ENCODE measurements at regions not wholly inside any gene's neighbourhood (a gene's known extent, or its start where the extent isn't known, plus 50 kb on each side); places are given as distances from the start of the nearest gene placed in this dataset.

GRCh38 chr14:44204061-44204835, 302.8 kb downstream of the FSCB start:
- WGBS (ENCODE audit: insufficient coverage): 80% methylated on average over 1 of the region's 3 CpGs
- H3K9me3 ChIP-seq (ENCODE audit: control extremely low read depth in 1 of 5, control insufficient read depth in 4 of 5, insufficient read depth in 2 of 5, low read depth in 1 of 5, low read length in 4 of 5): peaks cover 0 to 1% (median 0%) of the 10 kb centered on the region in 5 experiments
- CTCF ChIA-PET: no interaction called here
- no peaks in the 10 kb centered on the region for H3K36me3 ChIP-seq (ENCODE audit: control insufficient read depth in 4 of 4, insufficient read depth in 4 of 4, low read length in 3 of 4)
- no peak for DNase-seq
- H3K4me1 ChIP-seq (ENCODE audit: control extremely low read depth in 1 of 4, control insufficient read depth in 4 of 4, insufficient read depth in 4 of 4, low read length in 3 of 4): no peaks in the 10 kb centered on the region
- no peak overlapping the region for H3K27ac ChIP-seq (ENCODE audit: insufficient read depth in 1 of 2, low read depth in 1 of 2, low read length in 2 of 2, poor library complexity in 1 of 2, severe bottlenecking in 2 of 2)
- H3K27me3 ChIP-seq (replicated peaks in 2 of 5; ENCODE audit: control insufficient read depth in 4 of 5, insufficient read depth in 5 of 5, low read length in 4 of 5): no peaks in the 10 kb centered on the region
- no peak overlapping the region for H3K4me3 ChIP-seq (ENCODE audit: control insufficient read depth in 1 of 7, extremely low read depth in 1 of 7, insufficient read depth in 4 of 7, low read depth in 2 of 7, low read length in 6 of 7)
- POLR2A ChIA-PET: interaction anchor here (0.6 kb wide), 1 partner anchor 17 kb away, joined by 3 read pairs; no protein-coding TSS in a partner anchor

GRCh38 chr14:44180975-44181374, 326.1 kb downstream of the FSCB start:
- 60% methylated on average over 1 of the region's 1 CpG for WGBS (ENCODE audit: insufficient coverage)
- POLR2A ChIA-PET: no interaction called here
- Histone ChIP-seq H3K9me3 (ENCODE audit: control extremely low read depth in 1 of 5, control insufficient read depth in 4 of 5, insufficient read depth in 2 of 5, low read depth in 1 of 5, low read length in 4 of 5) (no peaks in the 10 kb centered on the region), H3K27ac (ENCODE audit: insufficient read depth in 1 of 2, low read depth in 1 of 2, low read length in 2 of 2, poor library complexity in 1 of 2, severe bottlenecking in 2 of 2) (no peak overlapping the region), H3K27me3 (replicated peaks in 2 of 5; ENCODE audit: control insufficient read depth in 4 of 5, insufficient read depth in 5 of 5, low read length in 4 of 5) (no peaks in the 10 kb centered on the region), H3K4me3 (ENCODE audit: control insufficient read depth in 1 of 7, extremely low read depth in 1 of 7, insufficient read depth in 4 of 7, low read depth in 2 of 7, low read length in 6 of 7) (no peak overlapping the region), H3K4me1 (ENCODE audit: control extremely low read depth in 1 of 4, control insufficient read depth in 4 of 4, insufficient read depth in 4 of 4, low read length in 3 of 4) (no peaks in the 10 kb centered on the region), H3K36me3 (ENCODE audit: control insufficient read depth in 4 of 4, insufficient read depth in 4 of 4, low read length in 3 of 4) (no peaks in the 10 kb centered on the region)
- CTCF ChIA-PET: no interaction called here
- no peak for DNase-seq

GRCh38 chr14:44170556-44170955, 336.5 kb downstream of the FSCB start:
- 54% methylated on average over 3 of the region's 4 CpGs for WGBS (ENCODE audit: insufficient coverage)
- CTCF ChIA-PET: no interaction called here
- Histone ChIP-seq H3K27ac (ENCODE audit: insufficient read depth in 1 of 2, low read depth in 1 of 2, low read length in 2 of 2, poor library complexity in 1 of 2, severe bottlenecking in 2 of 2) (no peak overlapping the region), H3K9me3 (ENCODE audit: control extremely low read depth in 1 of 5, control insufficient read depth in 4 of 5, insufficient read depth in 2 of 5, low read depth in 1 of 5, low read length in 4 of 5) (peaks cover 0 to 2% (median 0%) of the 10 kb centered on the region in 5 experiments), H3K4me1 (ENCODE audit: control extremely low read depth in 1 of 4, control insufficient read depth in 4 of 4, insufficient read depth in 4 of 4, low read length in 3 of 4) (no peaks in the 10 kb centered on the region), H3K36me3 (ENCODE audit: control insufficient read depth in 4 of 4, insufficient read depth in 4 of 4, low read length in 3 of 4) (no peaks in the 10 kb centered on the region), H3K27me3 (replicated peaks in 2 of 5; ENCODE audit: control insufficient read depth in 4 of 5, insufficient read depth in 5 of 5, low read length in 4 of 5) (no peaks in the 10 kb centered on the region), H3K4me3 (ENCODE audit: control insufficient read depth in 1 of 7, extremely low read depth in 1 of 7, insufficient read depth in 4 of 7, low read depth in 2 of 7, low read length in 6 of 7) (no peak overlapping the region)
- POLR2A ChIA-PET: no interaction called here
- DNase-seq: no peak

GRCh38 chr14:44170101-44170500, 337.0 kb downstream of the FSCB start:
- WGBS (ENCODE audit: insufficient coverage): 86% methylated on average over 4 of the region's 6 CpGs
- no peak overlapping the region for H3K27ac ChIP-seq (ENCODE audit: insufficient read depth in 1 of 2, low read depth in 1 of 2, low read length in 2 of 2, poor library complexity in 1 of 2, severe bottlenecking in 2 of 2)
- no peaks in the 10 kb centered on the region for H3K4me1 ChIP-seq (ENCODE audit: control extremely low read depth in 1 of 4, control insufficient read depth in 4 of 4, insufficient read depth in 4 of 4, low read length in 3 of 4)
- no peak overlapping the region for H3K4me3 ChIP-seq (ENCODE audit: control insufficient read depth in 1 of 7, extremely low read depth in 1 of 7, insufficient read depth in 4 of 7, low read depth in 2 of 7, low read length in 6 of 7)
- CTCF ChIA-PET: no interaction called here
- no peak for DNase-seq
- H3K27me3 ChIP-seq (replicated peaks in 2 of 5; ENCODE audit: control insufficient read depth in 4 of 5, insufficient read depth in 5 of 5, low read length in 4 of 5): no peaks in the 10 kb centered on the region
- H3K9me3 ChIP-seq (ENCODE audit: control extremely low read depth in 1 of 5, control insufficient read depth in 4 of 5, insufficient read depth in 2 of 5, low read depth in 1 of 5, low read length in 4 of 5): peaks cover 0 to under 1% (median 0%) of the 10 kb centered on the region in 5 experiments
- POLR2A ChIA-PET: no interaction called here
- H3K36me3 ChIP-seq (ENCODE audit: control insufficient read depth in 4 of 4, insufficient read depth in 4 of 4, low read length in 3 of 4): no peaks in the 10 kb centered on the region

- no peaks in the 10 kb centered on the region for H3K27me3 ChIP-seq (replicated peaks in 2 of 5; ENCODE audit: control insufficient read depth in 4 of 5, insufficient read depth in 5 of 5, low read length in 4 of 5)
- H3K4me3 ChIP-seq (ENCODE audit: control insufficient read depth in 1 of 7, extremely low read depth in 1 of 7, insufficient read depth in 4 of 7, low read depth in 2 of 7, low read length in 6 of 7): no peak overlapping the region
- ChIA-PET CTCF (no interaction called here), POLR2A (no interaction called here)
- no peaks in the 10 kb centered on the region for H3K9me3 ChIP-seq (ENCODE audit: control extremely low read depth in 1 of 5, control insufficient read depth in 4 of 5, insufficient read depth in 2 of 5, low read depth in 1 of 5, low read length in 4 of 5)
- no peaks in the 10 kb centered on the region for H3K36me3 ChIP-seq (ENCODE audit: control insufficient read depth in 4 of 4, insufficient read depth in 4 of 4, low read length in 3 of 4)
- no peaks in the 10 kb centered on the region for H3K4me1 ChIP-seq (ENCODE audit: control extremely low read depth in 1 of 4, control insufficient read depth in 4 of 4, insufficient read depth in 4 of 4, low read length in 3 of 4)
- H3K27ac ChIP-seq (ENCODE audit: insufficient read depth in 1 of 2, low read depth in 1 of 2, low read length in 2 of 2, poor library complexity in 1 of 2, severe bottlenecking in 2 of 2): no peak overlapping the region
- no peak for DNase-seq
Observed at GRCh38 chr14:44168566-44168965, 338.5 kb downstream of the FSCB start.

GRCh38 chr14:44166611-44167010, 340.5 kb downstream of the FSCB start:
- H3K36me3 ChIP-seq (ENCODE audit: control insufficient read depth in 4 of 4, insufficient read depth in 4 of 4, low read length in 3 of 4): no peaks in the 10 kb centered on the region
- no peak for DNase-seq
- no peaks in the 10 kb centered on the region for H3K9me3 ChIP-seq (ENCODE audit: control extremely low read depth in 1 of 5, control insufficient read depth in 4 of 5, insufficient read depth in 2 of 5, low read depth in 1 of 5, low read length in 4 of 5)
- CTCF ChIA-PET: no interaction called here
- no peak overlapping the region for H3K4me3 ChIP-seq (ENCODE audit: control insufficient read depth in 1 of 7, extremely low read depth in 1 of 7, insufficient read depth in 4 of 7, low read depth in 2 of 7, low read length in 6 of 7)
- no peak overlapping the region for H3K27ac ChIP-seq (ENCODE audit: insufficient read depth in 1 of 2, low read depth in 1 of 2, low read length in 2 of 2, poor library complexity in 1 of 2, severe bottlenecking in 2 of 2)
- 100% methylated on average over 1 of the region's 2 CpGs for WGBS (ENCODE audit: insufficient coverage)
- H3K27me3 ChIP-seq (replicated peaks in 2 of 5; ENCODE audit: control insufficient read depth in 4 of 5, insufficient read depth in 5 of 5, low read length in 4 of 5): no peaks in the 10 kb centered on the region
- POLR2A ChIA-PET: no interaction called here
- no peaks in the 10 kb centered on the region for H3K4me1 ChIP-seq (ENCODE audit: control extremely low read depth in 1 of 4, control insufficient read depth in 4 of 4, insufficient read depth in 4 of 4, low read length in 3 of 4)

GRCh38 chr14:44165936-44166335, 341.1 kb downstream of the FSCB start:
- no peaks in the 10 kb centered on the region for H3K36me3 ChIP-seq (ENCODE audit: control insufficient read depth in 4 of 4, insufficient read depth in 4 of 4, low read length in 3 of 4)
- H3K27ac ChIP-seq (ENCODE audit: insufficient read depth in 1 of 2, low read depth in 1 of 2, low read length in 2 of 2, poor library complexity in 1 of 2, severe bottlenecking in 2 of 2): no peak overlapping the region
- H3K4me1 ChIP-seq (ENCODE audit: control extremely low read depth in 1 of 4, control insufficient read depth in 4 of 4, insufficient read depth in 4 of 4, low read length in 3 of 4): no peaks in the 10 kb centered on the region
- ChIA-PET CTCF (no interaction called here), POLR2A (no interaction called here)
- no peak overlapping the region for H3K4me3 ChIP-seq (ENCODE audit: control insufficient read depth in 1 of 7, extremely low read depth in 1 of 7, insufficient read depth in 4 of 7, low read depth in 2 of 7, low read length in 6 of 7)
- H3K9me3 ChIP-seq (ENCODE audit: control extremely low read depth in 1 of 5, control insufficient read depth in 4 of 5, insufficient read depth in 2 of 5, low read depth in 1 of 5, low read length in 4 of 5): no peaks in the 10 kb centered on the region
- no peaks in the 10 kb centered on the region for H3K27me3 ChIP-seq (replicated peaks in 2 of 5; ENCODE audit: control insufficient read depth in 4 of 5, insufficient read depth in 5 of 5, low read length in 4 of 5)
- no peak for DNase-seq
- no CpG with 5 or more reads among the region's 3 CpGs for WGBS (ENCODE audit: insufficient coverage)

Measured in common myeloid progenitor, CD34-positive (primary cell).